Liver (tissue), 8 donors: ENCODE measurements at regions not wholly inside any gene's neighbourhood (a gene's known extent, or its start where the extent isn't known, plus 50 kb on each side); places are given as distances from the start of the nearest gene placed in this dataset.

Source experiments
- DNase-seq: peaks from one replicate; pipeline ENCODE4 v3.0.0-alpha.2; 2017; ENCODE audit warnings: low spot score
- H3K27ac ChIP-seq, 2 donors: one replicate each; pipeline ENCODE4 v1.7.0; 2013; ENCODE audit warnings: inconsistent platforms in 2 of 2, low read length in 2 of 2, control low read depth in 1 of 2, low read depth in 1 of 2, mild to moderate bottlenecking in 1 of 2
- H3K27me3 ChIP-seq, 4 donors: one replicate each; pipeline versions ENCODE4 v1.6.1 to v1.7.0; 2013; ENCODE audit warnings: low read length in 3 of 4, inconsistent platforms in 1 of 4, mild to moderate bottlenecking in 1 of 4, moderate library complexity in 1 of 4; ENCODE audit not compliant: control insufficient read depth in 4 of 4, insufficient read depth in 4 of 4
- H3K36me3 ChIP-seq, 4 donors: one replicate each; pipeline versions ENCODE4 v1.6.1 to v1.7.0; 2013; ENCODE audit warnings: low read length in 3 of 4, mild to moderate bottlenecking in 3 of 4, low read depth in 1 of 4, moderate library complexity in 1 of 4; ENCODE audit not compliant: control insufficient read depth in 4 of 4, insufficient read depth in 3 of 4
- H3K4me1 ChIP-seq, 4 donors: one replicate each; pipeline versions ENCODE4 v1.6.1 to v1.7.0; 2013; ENCODE audit warnings: low read length in 3 of 4, mild to moderate bottlenecking in 3 of 4, moderate library complexity in 1 of 4; ENCODE audit not compliant: control insufficient read depth in 4 of 4, insufficient read depth in 4 of 4
- H3K4me3 ChIP-seq, 3 donors: one replicate each; pipeline versions ENCODE4 v1.6.1 to v1.7.0; 2013; ENCODE audit warnings: low read length in 3 of 3, control low read depth in 1 of 3, low read depth in 1 of 3, mild to moderate bottlenecking in 1 of 3
- H3K9ac ChIP-seq, 2 donors: one replicate each; pipeline ENCODE4 v1.7.0; 2013; ENCODE audit warnings: low read length in 2 of 2, mild to moderate bottlenecking in 2 of 2, moderate library complexity in 2 of 2, control low read depth in 1 of 2, low read depth in 1 of 2
- H3K9me3 ChIP-seq, 4 donors: one replicate each; pipeline versions ENCODE4 v1.6.1 to v1.7.0; 2013; ENCODE audit warnings: low read length in 3 of 4; ENCODE audit not compliant: control insufficient read depth in 4 of 4
- ATF3 ChIP-seq: IDR thresholded peaks from 2 replicates; pipeline ENCODE4 v1.6.1; 2016; ENCODE audit warnings: antibody characterized with exemption
- CTCF ChIP-seq: fragments of 150-350 bp; IDR thresholded peaks from 2 replicates; pipeline ENCODE4 v1.5.1; 2017; ENCODE audit warnings: improper control_type of control experiment, low read depth, low read length; ENCODE audit not compliant: missing input control
- EGR1 ChIP-seq, 2 donors: IDR thresholded peaks; 2 replicates each; pipeline ENCODE4 v1.6.1; 2016 to 2018; ENCODE audit warnings: antibody characterized with exemption in 2 of 2, low read depth in 2 of 2
- FOXA1 ChIP-seq: IDR thresholded peaks from 2 replicates; pipeline ENCODE4 v1.6.1; 2016; ENCODE audit warnings: antibody characterized with exemption
- FOXA2 ChIP-seq: IDR thresholded peaks from 2 replicates; pipeline ENCODE4 v1.6.1; 2016; ENCODE audit warnings: antibody characterized with exemption
- GABPA ChIP-seq, 2 donors: IDR thresholded peaks in 1 of 2; conservative IDR thresholded peaks in 1 of 2; 2 replicates each; pipeline ENCODE4 v1.6.1; 2016; ENCODE audit warnings: antibody characterized with exemption in 2 of 2, mild to moderate bottlenecking in 1 of 2, moderate library complexity in 1 of 2
- HNF4A ChIP-seq, 2 donors: conservative IDR thresholded peaks; 2 replicates each; pipeline ENCODE4 v1.6.1; 2016; ENCODE audit warnings: antibody characterized with exemption in 2 of 2, mild to moderate bottlenecking in 2 of 2
- HNF4G ChIP-seq: IDR thresholded peaks from 2 replicates; pipeline ENCODE4 v1.6.1; 2016; ENCODE audit warnings: antibody characterized with exemption
- JUND ChIP-seq, 2 donors: IDR thresholded peaks; 2 replicates each; pipeline ENCODE4 v1.6.1; 2016; ENCODE audit warnings: antibody characterized with exemption in 2 of 2
- MAX ChIP-seq: IDR thresholded peaks from 2 replicates; pipeline ENCODE4 v1.6.1; 2016; ENCODE audit warnings: antibody characterized with exemption
- NR2F2 ChIP-seq: IDR thresholded peaks from 2 replicates; pipeline ENCODE4 v1.6.1; 2016; ENCODE audit warnings: antibody characterized with exemption
- RAD21 ChIP-seq, 2 donors: IDR thresholded peaks; 2 replicates each; pipeline ENCODE4 v1.6.1; 2016; ENCODE audit warnings: antibody characterized with exemption in 2 of 2, mild to moderate bottlenecking in 2 of 2
- REST ChIP-seq: IDR thresholded peaks from 2 replicates; pipeline ENCODE4 v1.6.1; 2016; ENCODE audit warnings: antibody characterized with exemption, mild to moderate bottlenecking
- RXRA ChIP-seq, 2 donors: IDR thresholded peaks; 2 replicates each; pipeline ENCODE4 v1.6.1; 2017 to 2018; ENCODE audit warnings: antibody characterized with exemption in 2 of 2, mild to moderate bottlenecking in 1 of 2
- SP1 ChIP-seq: IDR thresholded peaks from 2 replicates; pipeline ENCODE4 v1.6.1; 2018; ENCODE audit warnings: antibody characterized with exemption, mild to moderate bottlenecking
- TAF1 ChIP-seq: conservative IDR thresholded peaks from 2 replicates; pipeline ENCODE4 v1.6.1; 2016; ENCODE audit warnings: antibody characterized with exemption, mild to moderate bottlenecking
- YY1 ChIP-seq: IDR thresholded peaks from 2 replicates; pipeline ENCODE4 v1.6.1; 2016; ENCODE audit warnings: antibody characterized with exemption, mild to moderate bottlenecking
- ZBTB33 ChIP-seq: IDR thresholded peaks from 2 replicates; pipeline ENCODE4 v1.6.1; 2016; ENCODE audit warnings: antibody characterized with exemption
- WGBS: extraction: QIAGEN DNeasy Blood & Tissue Kit; methylation state at CpG from one replicate; pipeline ENCODE4 v1.1.7; 2013; 5-methylcytosine and 5-hydroxymethylcytosine counted together
- donor health status: healthy.
- donor health status: healthy.
- donor health status: healthy.
- donor health status: healthy.
- donor health status: healthy.

GRCh38 chr6:147758303-147758702 is 249.8 kb downstream of the SAMD5 start:
- no peak for TF ChIP-seq MAX
- TF ChIP-seq NR2F2, result no peak
- TF ChIP-seq RAD21 (IDR thresholded peaks at IDR 0.05), result no peak
- no peak for TF ChIP-seq REST
- no peak for TF ChIP-seq ZBTB33
- TF ChIP-seq GABPA (IDR thresholded peaks at IDR 0.05 in 1 of 2, conservative IDR thresholded peaks at IDR 0.05 in 1 of 2), result no peak
- TF ChIP-seq HNF4G, result no peak
- no peak for TF ChIP-seq ATF3
- TF ChIP-seq TAF1, result no peak
- no peak for TF ChIP-seq SP1
- no peak for TF ChIP-seq HNF4A (conservative IDR thresholded peaks at IDR 0.05)
- TF ChIP-seq FOXA1, result no peak
- TF ChIP-seq EGR1 (IDR thresholded peaks at IDR 0.05; ENCODE audit: low read depth in 2 of 2), result no peak
- TF ChIP-seq JUND (IDR thresholded peaks at IDR 0.05), result no peak
- TF ChIP-seq CTCF, result no peak
- no peak for TF ChIP-seq YY1
- TF ChIP-seq RXRA (IDR thresholded peaks at IDR 0.05), result no peak
- no peak for TF ChIP-seq FOXA2
- WGBS, result 85% methylated on average over 2 of the region's 2 CpGs
- Histone ChIP-seq H3K9me3 (peaks cover 0 to 3% (median 0%) of the 10 kb centered on the region in 4 donors), H3K4me3 (no peak overlapping the region), H3K27ac (no peak overlapping the region), H3K9ac (no peak overlapping the region), H3K27me3 (no peaks in the 10 kb centered on the region), H3K4me1 (no peaks in the 10 kb centered on the region), H3K36me3 (no peaks in the 10 kb centered on the region)
- no peak for DNase-seq
